GM20431 (cell line): ENCODE measurements at regions not wholly inside any gene's neighbourhood (a gene's known extent, or its start where the extent isn't known, plus 50 kb on each side); places are given as distances from the start of the nearest gene placed in this dataset.

ENCODE experiments used
- in situ Hi-C: fragments of 300-500 bp; cut with MseI, MboI; formaldehyde crosslinking; loops from one replicate; pipeline ENCODE4 v1.15.0; 2020; ENCODE audit warnings: low sequenced_read_pairs; ENCODE audit not compliant: unreplicated experiment

DNA sequence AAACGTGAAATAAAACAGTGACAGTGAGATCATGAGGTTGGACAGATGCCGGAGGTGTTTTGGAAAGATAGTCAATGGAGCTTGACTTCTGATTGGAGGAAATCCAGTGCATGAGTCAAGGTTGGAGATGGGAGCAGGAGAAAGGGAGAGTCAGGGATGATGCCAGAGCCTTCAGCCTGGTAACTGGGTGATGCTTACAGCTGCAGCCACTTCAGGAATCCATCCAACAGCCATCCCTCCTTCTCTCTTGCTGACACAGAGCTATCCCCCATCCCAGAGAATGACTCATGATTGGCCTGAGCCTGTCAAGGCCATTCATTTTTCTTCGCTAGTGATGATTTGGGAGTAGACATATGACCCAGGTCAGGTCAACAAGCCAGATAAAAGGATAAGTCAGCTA lies 112.8 kb downstream of the SAMD5 start:
- in situ Hi-C loops = no loop called here

DNA sequence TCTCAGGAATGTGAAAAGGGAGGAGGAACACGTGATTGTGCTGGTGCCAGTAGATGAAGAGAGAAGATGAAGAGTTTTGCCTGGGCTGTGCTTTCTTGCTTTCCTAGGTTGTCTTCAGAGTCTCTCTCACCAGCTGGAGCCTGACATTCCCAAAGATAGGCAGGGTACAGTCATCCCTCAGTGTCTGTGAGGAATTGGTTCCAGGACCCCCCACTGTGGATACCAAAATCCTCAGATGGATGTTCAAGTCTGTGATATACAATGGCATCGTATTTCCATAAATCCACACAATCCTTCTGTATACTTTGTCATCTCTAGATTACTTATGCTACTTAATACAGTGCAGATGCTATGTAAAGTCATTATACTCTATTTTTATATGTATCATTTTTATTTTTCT lies 113.5 kb downstream of the SAMD5 start:
- in situ Hi-C loops = no loop called here

GRCh38 chr6:147624946-147625515 lies 116.5 kb downstream of the SAMD5 start:
- in situ Hi-C loops = no loop called here

DNA sequence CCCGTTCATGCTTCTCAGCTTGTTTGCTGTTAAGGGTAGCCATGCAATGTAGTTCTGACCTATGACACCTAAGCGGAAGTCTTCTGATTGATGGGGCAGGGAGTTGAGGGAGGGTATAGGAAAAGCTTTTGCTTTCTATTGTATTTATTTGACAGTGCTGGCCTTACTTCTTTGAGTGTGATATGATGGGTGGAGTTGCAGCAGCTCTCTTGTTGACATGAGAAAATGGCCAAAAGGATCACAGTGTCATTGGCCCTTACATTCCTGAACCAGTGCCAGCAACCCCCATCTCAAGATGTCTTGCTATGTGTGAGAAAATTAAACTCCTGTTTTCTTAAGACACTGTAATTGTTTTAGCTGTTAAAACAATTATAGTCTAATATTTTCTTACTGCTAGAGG lies 117.5 kb downstream of the SAMD5 start:
- in situ Hi-C loops = no loop called here

- in situ Hi-C loops = no loop called here
These were observed 118.9 kb downstream of the SAMD5 start for GRCh38 chr6:147627411-147627810.

DNA sequence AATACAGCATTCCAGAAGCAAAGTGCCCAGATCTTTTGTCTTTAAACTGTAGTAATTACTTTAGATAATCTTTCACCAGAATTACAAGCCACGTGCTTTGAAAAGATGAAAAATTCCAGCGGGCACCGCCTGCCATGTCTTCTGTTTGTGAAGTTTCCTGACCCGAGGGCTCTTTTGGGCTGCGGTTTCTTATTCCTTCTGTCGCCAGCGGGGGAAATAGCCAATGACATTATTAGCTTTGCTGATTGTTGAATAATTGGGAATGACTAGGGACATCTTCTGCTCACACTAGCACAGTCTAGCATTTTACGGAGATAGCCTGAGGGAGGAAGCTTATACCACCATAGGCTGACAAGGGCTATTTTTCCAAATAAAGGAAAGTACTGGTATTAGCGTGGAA lies 124.7 kb downstream of the SAMD5 start:
- in situ Hi-C loops = no loop called here

GRCh38 chr6:147637620-147638195 lies 129.2 kb downstream of the SAMD5 start:
- in situ Hi-C loops = no loop called here

GRCh38 chr6:147639279-147639678 lies 130.8 kb downstream of the SAMD5 start:
- in situ Hi-C loops = no loop called here

DNA sequence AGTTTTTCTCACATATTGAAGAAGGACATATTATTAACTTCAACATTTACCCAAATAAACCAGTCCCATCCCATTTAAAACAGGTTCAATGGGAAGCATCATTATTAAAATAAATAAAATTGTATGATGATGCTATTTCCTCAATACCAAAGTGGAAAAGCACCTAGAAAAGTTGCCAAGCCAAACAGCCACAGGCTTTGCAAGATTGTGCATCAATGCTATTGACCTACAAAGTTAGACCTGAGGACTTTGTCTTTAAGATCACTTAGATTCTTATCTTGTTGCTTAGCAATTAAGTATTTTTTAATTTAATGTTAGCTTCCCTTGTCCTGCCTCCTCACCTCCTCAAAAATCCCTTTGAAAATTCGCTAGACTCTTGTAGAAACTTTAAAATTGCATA lies 132.1 kb downstream of the SAMD5 start:
- in situ Hi-C loops = no loop called here

DNA sequence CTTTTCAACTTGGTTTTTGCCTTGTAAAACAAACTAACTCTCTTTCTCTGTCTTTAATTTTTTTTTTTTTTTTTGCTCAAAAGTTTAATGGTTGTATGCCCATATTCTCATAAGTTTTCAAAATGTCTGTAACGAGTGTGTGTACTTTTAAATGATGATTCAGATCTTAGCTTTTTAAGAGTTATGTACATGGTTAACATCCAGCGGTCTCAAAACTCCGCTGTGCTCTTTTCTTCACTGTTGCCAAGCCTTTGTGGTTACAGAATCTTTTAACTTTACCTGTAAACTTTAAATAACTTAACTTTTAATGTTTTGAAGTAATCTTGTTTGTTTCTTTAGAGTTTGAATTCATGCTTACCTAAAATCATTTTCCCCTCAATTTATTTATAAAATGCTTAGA lies 133.0 kb downstream of the SAMD5 start:
- in situ Hi-C loops = no loop called here

GRCh38 chr6:147642458-147642857 lies 134.0 kb downstream of the SAMD5 start:
- in situ Hi-C loops = no loop called here

DNA sequence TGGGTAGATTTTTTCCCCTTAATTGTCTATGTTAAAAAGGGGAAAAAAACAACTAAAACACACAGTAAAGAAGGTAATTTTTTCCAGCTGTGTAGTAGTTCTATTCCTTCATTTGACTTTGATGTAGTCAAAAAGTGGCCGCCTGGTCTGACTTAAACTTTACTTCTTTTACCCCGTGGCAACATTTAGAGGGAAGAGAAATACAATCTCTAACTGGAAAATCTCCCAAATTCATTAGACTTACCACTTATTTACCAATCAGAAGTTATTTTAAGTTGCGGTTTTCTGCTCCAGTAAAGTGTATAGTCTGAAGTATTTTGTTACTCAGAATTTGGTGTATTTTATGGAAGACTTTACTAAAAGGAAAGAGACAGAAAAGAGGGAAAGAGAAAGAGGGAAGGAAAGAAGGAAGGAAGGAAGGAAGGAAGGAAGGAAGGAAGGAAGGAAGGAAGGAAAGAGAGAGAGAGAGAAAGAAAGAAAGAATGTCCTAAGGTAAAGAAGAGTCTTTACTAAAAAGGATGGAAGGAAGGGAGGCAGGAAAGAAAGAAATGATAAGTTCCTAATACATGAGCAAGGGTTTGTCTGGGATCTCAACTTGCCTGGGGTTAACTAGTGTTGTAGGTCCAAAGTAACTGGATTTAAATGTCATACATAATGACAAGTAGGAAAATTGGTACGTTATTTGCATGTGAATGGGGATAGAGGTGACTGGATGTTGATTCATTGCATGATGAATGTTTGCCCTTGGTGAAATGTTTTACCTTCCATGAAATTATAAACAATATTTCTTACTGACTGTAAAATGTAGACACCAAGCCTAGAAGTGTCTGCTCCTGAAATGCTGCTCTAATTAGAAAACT lies 135.1 kb downstream of the SAMD5 start:
- in situ Hi-C loops = no loop called here

DNA sequence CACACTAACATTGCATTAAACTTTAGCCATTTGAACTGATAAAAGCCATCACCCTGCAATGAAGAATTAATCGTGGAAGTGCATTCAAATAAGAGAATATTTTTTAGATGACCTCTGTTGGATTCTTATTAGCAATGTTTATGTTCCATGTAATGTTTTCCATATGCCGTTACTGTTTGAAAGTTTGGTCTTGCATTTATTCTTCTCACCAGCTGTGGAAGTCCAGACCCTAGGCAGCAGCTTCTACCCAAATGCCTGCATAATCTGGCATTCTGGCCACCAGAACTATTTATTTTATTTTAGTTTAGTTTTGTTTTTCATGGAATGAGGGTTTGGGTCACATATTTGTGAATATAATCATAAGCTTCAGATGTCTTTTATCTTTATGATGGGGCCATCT lies 140.4 kb downstream of the SAMD5 start:
- in situ Hi-C loops = no loop called here

- in situ Hi-C loops = no loop called here
These were observed 143.0 kb downstream of the SAMD5 start for GRCh38 chr6:147651249-147652063.

- in situ Hi-C loops = no loop called here
These were observed 145.1 kb downstream of the SAMD5 start for GRCh38 chr6:147653631-147654030.

GRCh38 chr6:147654103-147654845 lies 145.8 kb downstream of the SAMD5 start:
- in situ Hi-C loops = no loop called here

DNA sequence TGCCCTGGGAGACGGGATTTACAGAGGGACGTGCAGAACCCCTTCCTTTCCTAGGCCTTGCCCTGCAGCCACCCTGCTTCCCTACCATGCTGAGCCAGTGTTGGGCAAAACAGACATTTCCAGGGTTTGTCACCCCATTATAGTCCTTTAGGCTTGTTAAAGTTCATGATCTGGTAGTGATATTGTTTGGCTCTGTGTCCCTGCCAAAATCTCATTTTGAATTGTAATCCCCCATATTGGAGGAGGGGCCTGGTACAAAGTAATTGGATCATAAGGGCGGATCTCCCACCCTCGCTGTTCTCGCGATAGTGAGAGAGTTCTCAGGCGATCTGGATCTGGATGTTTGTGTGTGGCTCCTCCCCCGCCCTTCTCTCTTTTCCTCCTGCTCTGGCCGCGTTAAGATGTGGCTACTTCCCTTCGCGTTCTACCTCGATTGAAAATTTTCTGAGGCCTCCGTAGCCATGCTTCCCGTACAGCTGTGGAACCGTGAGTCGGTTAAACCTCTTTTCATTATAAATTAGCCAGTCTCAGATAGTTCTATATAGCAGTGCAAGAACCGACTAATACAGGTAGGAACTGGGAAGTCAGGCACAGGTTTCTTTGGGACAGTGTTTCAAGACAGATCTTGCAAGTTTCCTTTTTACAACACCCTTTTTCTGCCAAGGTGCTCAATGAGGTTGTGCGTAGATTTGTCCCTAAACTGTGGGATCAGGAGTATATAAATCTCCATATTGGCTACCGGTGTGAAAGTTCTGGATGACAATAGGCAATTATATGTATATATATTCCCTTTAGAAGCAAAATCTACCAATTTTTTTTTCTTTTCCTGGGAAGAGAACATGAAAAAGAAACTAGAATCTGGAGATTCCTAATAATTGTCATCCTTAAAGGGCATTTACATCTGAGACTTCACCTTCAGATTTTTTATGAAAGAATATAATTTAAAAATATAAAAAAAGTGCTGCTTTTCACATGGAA lies 152.1 kb downstream of the SAMD5 start:
- in situ Hi-C loops = no loop called here

DNA sequence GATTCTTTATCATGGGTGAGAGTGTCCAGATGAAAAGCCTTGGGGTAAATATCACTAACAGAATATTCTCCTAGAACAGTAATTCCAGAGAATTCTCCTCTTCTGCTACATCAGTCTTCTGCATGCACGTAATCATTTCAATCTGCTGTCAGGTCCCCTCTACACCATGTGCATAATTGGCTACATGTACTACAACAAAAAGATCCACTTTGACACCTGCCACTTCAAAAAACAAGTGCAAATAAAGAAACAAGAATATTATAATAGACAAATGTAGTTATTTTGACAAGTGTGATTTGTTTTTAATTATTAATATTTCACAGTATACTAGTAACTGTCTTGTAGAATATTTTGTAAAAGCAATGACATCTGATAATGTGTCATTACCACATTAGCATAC lies 154.2 kb downstream of the SAMD5 start:
- in situ Hi-C loops = no loop called here

- in situ Hi-C loops = no loop called here
These were observed 155.6 kb downstream of the SAMD5 start for GRCh38 chr6:147664092-147664491.
